Thyroid gland (tissue), 4 donors: ENCODE measurements at regions not wholly inside any gene's neighbourhood (a gene's known extent, or its start where the extent isn't known, plus 50 kb on each side); places are given as distances from the start of the nearest gene placed in this dataset.

ENCODE experiments used
- DNase-seq, 2 donors: peaks; one replicate each; pipeline ENCODE4 v3.0.0-alpha.2; 2019
- H3K27ac ChIP-seq, 3 donors: fragments of 200-600 bp; sonication (generic); 1 replicate in 2 of 3; 2 replicates in 1 of 3; pipeline ENCODE4 v1.5.1; 2016 to 2019; ENCODE audit warnings: mild to moderate bottlenecking in 1 of 3, moderate library complexity in 1 of 3
- H3K27me3 ChIP-seq: fragments of 200-600 bp; sonication (generic); one replicate; pipeline ENCODE4 v1.5.1; 2019
- H3K36me3 ChIP-seq, 2 donors: fragments of 200-600 bp; sonication (generic); one replicate each; pipeline ENCODE4 v1.5.1; 2016 to 2019
- H3K4me1 ChIP-seq, 2 donors: fragments of 200-600 bp; sonication (generic); one replicate each; pipeline ENCODE4 v1.5.1; 2017 to 2019
- H3K4me3 ChIP-seq, 3 donors: fragments of 200-600 bp; sonication (generic); replicated peaks in 1 of 3; 1 replicate in 2 of 3; 2 replicates in 1 of 3; pipeline ENCODE4 v1.5.1; 2016; ENCODE audit warnings: mild to moderate bottlenecking in 1 of 3
- H3K9me3 ChIP-seq: fragments of 200-600 bp; sonication (generic); one replicate; pipeline ENCODE4 v1.5.1; 2017
- POLR2A ChIP-seq, 2 donors: fragments of 450-650 bp; IDR thresholded peaks; one replicate each; pipeline ENCODE4 v1.6.1; 2017; ENCODE audit warnings: antibody characterized with exemption in 2 of 2, mild to moderate bottlenecking in 2 of 2, moderate library complexity in 1 of 2
- WGBS, 2 donors: methylation state at CpG; one replicate each; pipeline ENCODE4 v1.1.5; 2017; 5-methylcytosine and 5-hydroxymethylcytosine counted together
- intact Hi-C: fragments of 100-400 bp; cut with DNase I; formaldehyde crosslinking; loops from one replicate; pipeline ENCODE4 v1.15.1; 2023
- TF ChIP-seq, protein P1 (sequence below), 6 experiments: fragments of 200-600 bp in 3 of 6; fragments of 450-650 bp in 3 of 6; sonication (generic) in 3 of 6; IDR thresholded peaks; one replicate each; pipeline ENCODE4 v1.5.1; 2016 to 2019; ENCODE audit warnings: antibody characterized with exemption in 6 of 6, mild to moderate bottlenecking in 2 of 6, inconsistent platforms in 1 of 6, moderate library complexity in 1 of 6

DNA sequence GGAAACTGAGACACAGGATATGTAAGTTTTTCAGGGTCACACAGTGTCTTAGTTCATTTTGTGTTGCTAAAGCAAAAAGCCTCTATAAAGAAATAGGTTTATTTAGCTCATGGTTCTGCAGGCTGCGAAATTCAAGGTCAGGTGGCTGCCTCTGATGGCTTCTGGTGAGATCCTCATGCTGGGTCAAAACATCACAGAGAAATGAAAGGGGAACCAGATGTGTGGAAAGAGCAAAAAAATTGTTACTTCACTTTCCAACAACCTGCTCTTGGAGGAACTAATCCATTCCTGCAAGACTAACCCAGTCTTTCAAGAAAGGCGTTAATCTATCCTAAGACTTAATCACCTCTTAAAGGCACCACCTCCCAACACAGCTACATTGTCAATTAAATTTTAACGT is 64.2 kb upstream of the UBL3 start:
- no peak for DNase-seq
- H3K27me3 ChIP-seq = no peaks in the 10 kb centered on the region
- intact Hi-C loops = no loop called here
- 83 to 88% methylated on average over 3 of the region's 3 CpGs for WGBS, 2 donors
- TF ChIP-seq, protein P1, sequence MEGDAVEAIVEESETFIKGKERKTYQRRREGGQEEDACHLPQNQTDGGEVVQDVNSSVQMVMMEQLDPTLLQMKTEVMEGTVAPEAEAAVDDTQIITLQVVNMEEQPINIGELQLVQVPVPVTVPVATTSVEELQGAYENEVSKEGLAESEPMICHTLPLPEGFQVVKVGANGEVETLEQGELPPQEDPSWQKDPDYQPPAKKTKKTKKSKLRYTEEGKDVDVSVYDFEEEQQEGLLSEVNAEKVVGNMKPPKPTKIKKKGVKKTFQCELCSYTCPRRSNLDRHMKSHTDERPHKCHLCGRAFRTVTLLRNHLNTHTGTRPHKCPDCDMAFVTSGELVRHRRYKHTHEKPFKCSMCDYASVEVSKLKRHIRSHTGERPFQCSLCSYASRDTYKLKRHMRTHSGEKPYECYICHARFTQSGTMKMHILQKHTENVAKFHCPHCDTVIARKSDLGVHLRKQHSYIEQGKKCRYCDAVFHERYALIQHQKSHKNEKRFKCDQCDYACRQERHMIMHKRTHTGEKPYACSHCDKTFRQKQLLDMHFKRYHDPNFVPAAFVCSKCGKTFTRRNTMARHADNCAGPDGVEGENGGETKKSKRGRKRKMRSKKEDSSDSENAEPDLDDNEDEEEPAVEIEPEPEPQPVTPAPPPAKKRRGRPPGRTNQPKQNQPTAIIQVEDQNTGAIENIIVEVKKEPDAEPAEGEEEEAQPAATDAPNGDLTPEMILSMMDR (IDR thresholded peaks at IDR 0.05) = no peak
- no peak for TF ChIP-seq POLR2A (IDR thresholded peaks at IDR 0.05)
- H3K4me1 ChIP-seq = no peaks in the 10 kb centered on the region
- H3K36me3 ChIP-seq = no peaks in the 10 kb centered on the region
- H3K27ac ChIP-seq = no peak overlapping the region
- no peaks in the 10 kb centered on the region for H3K9me3 ChIP-seq
- no peak overlapping the region for H3K4me3 ChIP-seq

DNA sequence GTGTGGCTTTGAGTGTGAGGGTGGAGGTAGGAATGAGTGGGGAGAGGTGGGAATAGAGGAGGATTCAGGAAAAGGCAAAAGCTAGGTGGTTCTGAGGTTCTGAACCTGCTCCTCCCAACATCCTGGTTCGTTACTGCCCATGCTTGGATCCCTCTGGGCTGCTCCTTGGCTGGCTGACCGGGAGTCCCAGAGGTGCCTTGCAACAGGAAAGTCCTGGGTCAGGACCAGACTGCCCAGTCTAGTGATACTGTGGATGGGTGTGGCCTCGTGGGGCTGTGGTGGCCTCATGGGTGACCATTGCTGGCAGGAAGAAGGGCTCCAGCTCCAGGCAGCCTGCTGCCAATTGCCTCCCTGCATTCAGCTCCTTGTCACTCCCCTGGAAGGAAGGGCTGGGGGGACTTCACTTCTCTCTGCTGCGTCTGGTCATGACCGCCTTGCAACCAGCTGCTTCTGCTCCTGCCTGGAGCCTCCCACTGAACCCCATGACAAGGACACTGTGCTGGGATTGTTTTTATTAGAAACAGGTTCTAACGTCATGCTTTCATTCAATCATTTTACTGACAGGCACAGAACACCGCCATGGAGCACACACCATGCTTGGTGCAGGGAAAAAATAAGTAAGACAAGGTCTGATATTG is 61.5 kb upstream of the UBL3 start:
- Histone ChIP-seq H3K9me3 (no peaks in the 10 kb centered on the region), H3K36me3 (no peaks in the 10 kb centered on the region), H3K27me3 (no peaks in the 10 kb centered on the region), H3K27ac (no peak overlapping the region), H3K4me3 (no peak overlapping the region), H3K4me1 (no peaks in the 10 kb centered on the region)
- 75 to 76% methylated on average over 6 to 7 of the region's 7 CpGs for WGBS, 2 donors
- intact Hi-C loops = no loop called here
- TF ChIP-seq, protein P1 (IDR thresholded peaks at IDR 0.05) = no peak
- TF ChIP-seq POLR2A (IDR thresholded peaks at IDR 0.05) = no peak
- no peak for DNase-seq

DNA sequence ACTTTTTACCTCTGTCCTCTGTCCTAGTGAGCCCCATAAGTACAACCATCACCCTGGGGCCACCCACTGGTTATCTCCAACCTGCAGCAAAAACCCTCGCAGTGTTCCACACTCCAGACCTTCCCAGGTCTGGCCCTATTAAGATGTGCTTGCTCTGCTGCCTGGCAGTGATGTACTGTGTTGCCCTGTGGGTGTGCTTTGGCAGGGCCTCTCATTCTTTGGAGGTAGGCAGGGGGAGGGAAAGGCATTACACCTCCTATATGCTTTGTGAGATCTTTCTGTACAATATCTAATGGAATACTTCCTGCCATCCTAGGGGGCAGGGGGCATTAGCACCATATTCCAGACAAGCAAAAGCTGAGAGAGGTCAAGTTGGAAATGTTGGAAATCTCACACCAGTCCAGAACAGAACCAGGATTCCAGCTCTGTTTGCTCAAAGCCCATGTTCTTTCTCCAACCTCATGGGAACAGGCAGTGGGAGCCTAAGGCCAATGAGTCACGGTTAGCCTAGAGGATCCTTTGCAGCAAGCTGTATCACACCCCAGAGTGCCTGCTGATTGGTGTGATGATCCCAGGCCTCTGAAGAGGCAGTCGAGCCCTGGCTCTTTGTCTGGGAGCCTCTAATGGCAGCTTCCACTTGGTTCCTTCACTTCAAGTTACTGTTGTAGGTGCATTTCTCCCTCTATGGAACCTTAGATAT is 59.7 kb upstream of the UBL3 start:
- Histone ChIP-seq H3K36me3 (no peaks in the 10 kb centered on the region), H3K4me1 (no peaks in the 10 kb centered on the region), H3K4me3 (no peak overlapping the region), H3K9me3 (no peaks in the 10 kb centered on the region), H3K27ac (no peak overlapping the region), H3K27me3 (no peaks in the 10 kb centered on the region)
- DNase-seq = no peak
- intact Hi-C loops = no loop called here
- no peak for TF ChIP-seq POLR2A (IDR thresholded peaks at IDR 0.05)
- TF ChIP-seq, protein P1 (IDR thresholded peaks at IDR 0.05) = no peak
- WGBS, 2 donors = 85 to 92% methylated on average over 3 of the region's 3 CpGs

DNA sequence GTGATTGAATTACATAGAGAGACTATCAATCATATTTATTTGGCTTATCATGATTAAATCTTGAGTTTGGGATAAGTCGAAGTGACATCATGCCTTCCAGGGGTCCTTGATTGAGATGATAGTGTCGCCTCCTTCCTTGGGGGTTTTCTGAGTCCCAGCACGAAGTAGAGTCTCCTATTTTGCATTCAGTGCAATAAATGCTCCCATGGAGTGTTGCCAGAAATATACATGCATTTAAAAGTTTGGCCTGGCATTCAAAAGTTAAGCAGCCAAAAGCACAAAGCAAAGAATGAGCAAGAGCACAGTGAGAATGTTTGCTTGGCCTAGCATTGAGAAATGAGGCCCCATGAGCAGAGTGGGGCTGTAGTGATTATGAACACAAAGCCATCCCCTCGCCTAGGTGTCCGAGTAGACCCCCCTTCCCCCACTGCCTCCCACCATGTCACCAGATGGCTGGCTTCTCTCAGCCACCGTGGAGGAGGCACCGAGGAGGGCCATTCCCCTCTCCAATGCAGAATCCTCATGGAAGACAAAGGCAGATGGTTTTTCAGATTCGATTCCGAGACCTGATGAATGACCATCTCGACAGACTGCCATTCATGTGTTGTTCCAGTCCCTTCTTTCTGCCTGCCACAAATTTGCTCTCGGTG is 58.8 kb upstream of the UBL3 start:
- Histone ChIP-seq H3K4me3 (no peak overlapping the region), H3K27ac (no peak overlapping the region), H3K4me1 (no peaks in the 10 kb centered on the region), H3K27me3 (no peaks in the 10 kb centered on the region), H3K9me3 (no peaks in the 10 kb centered on the region), H3K36me3 (no peaks in the 10 kb centered on the region)
- TF ChIP-seq POLR2A (IDR thresholded peaks at IDR 0.05) = no peak
- TF ChIP-seq, protein P1 (IDR thresholded peaks at IDR 0.05) = no peak
- DNase-seq = no peak
- WGBS, 2 donors = 87 to 90% methylated on average over 11 of the region's 11 CpGs
- intact Hi-C loops = no loop called here
